Osteoblast (primary cell): ENCODE measurements at regions not wholly inside any gene's neighbourhood (a gene's known extent, or its start where the extent isn't known, plus 50 kb on each side); places are given as distances from the start of the nearest gene placed in this dataset.
A peak's percentile ranks its signal among the peaks of the same experiment; 100 is the strongest.

Source experiments
- DNase-seq: peaks from one replicate; pipeline ENCODE4 v3.0.0; 2011; ENCODE audit warnings: low spot score, mixed read lengths; ENCODE audit not compliant: insufficient read length; ENCODE audit errors: missing footprints
- H2AFZ ChIP-seq: 2 replicates; pipeline ENCODE4 v1.6.0; 2011; ENCODE audit warnings: mild to moderate bottlenecking, low read length
- H3K27ac ChIP-seq: 2 replicates; pipeline ENCODE4 v1.5.1; 2011; ENCODE audit warnings: mild to moderate bottlenecking, low read depth, low read length, moderate library complexity
- H3K27me3 ChIP-seq: 2 replicates; pipeline ENCODE4 v1.6.0; 2012; ENCODE audit warnings: mild to moderate bottlenecking, control low read depth, inconsistent platforms, low read length, moderate library complexity; ENCODE audit not compliant: insufficient read depth
- H3K36me3 ChIP-seq: 2 replicates; pipeline ENCODE4 v1.5.1; 2011; ENCODE audit warnings: mild to moderate bottlenecking, low read length, control low read depth, moderate library complexity; ENCODE audit not compliant: insufficient read depth
- H3K4me1 ChIP-seq: 2 replicates; pipeline ENCODE4 v1.5.1; 2011; ENCODE audit warnings: mild to moderate bottlenecking, low read length, control low read depth, moderate library complexity; ENCODE audit not compliant: insufficient read depth
- H3K4me2 ChIP-seq: 2 replicates; pipeline ENCODE4 v1.6.0; 2011; ENCODE audit warnings: mild to moderate bottlenecking, low read length; ENCODE audit not compliant: insufficient read depth
- H3K4me3 ChIP-seq: fragments of 200-600 bp; sonication (generic); 3 replicates; pipeline ENCODE4 v1.5.1; 2012; ENCODE audit warnings: mild to moderate bottlenecking, low read length, inconsistent platforms; ENCODE audit not compliant: insufficient read depth
- H3K79me2 ChIP-seq: 2 replicates; pipeline ENCODE4 v1.6.0; 2012; ENCODE audit warnings: mild to moderate bottlenecking, low read length, control low read depth, inconsistent platforms; ENCODE audit not compliant: insufficient read depth
- H3K9me3 ChIP-seq: 2 replicates; pipeline ENCODE4 v1.5.1; 2011; ENCODE audit warnings: low read depth, low read length, control low read depth
- H4K20me1 ChIP-seq: 2 replicates; pipeline ENCODE4 v1.6.0; 2012; ENCODE audit warnings: mild to moderate bottlenecking, low read length, control low read depth; ENCODE audit not compliant: insufficient read depth
- CTCF ChIP-seq: IDR thresholded peaks from 2 replicates; pipeline ENCODE4 v1.5.1; 2011; ENCODE audit warnings: mild to moderate bottlenecking, low read depth, low read length, moderate library complexity; ENCODE audit errors: extremely low read depth

- Histone ChIP-seq H3K27ac (no peak overlapping the region), H4K20me1 (no peaks in the 10 kb centered on the region), H3K4me1 (no peaks in the 10 kb centered on the region), H3K4me2 (no peak overlapping the region), H3K9me3 (no peaks in the 10 kb centered on the region), H3K4me3 (no peak overlapping the region), H2AFZ (no peak overlapping the region), H3K36me3 (no peaks in the 10 kb centered on the region), H3K79me2 (no peaks in the 10 kb centered on the region), H3K27me3 (no peaks in the 10 kb centered on the region)
- TF ChIP-seq CTCF, result no peak
- no peak for DNase-seq
Measured at GRCh38 chr16:9286930-9287329, 195.5 kb downstream of the HAPSTR1 start.

DNA sequence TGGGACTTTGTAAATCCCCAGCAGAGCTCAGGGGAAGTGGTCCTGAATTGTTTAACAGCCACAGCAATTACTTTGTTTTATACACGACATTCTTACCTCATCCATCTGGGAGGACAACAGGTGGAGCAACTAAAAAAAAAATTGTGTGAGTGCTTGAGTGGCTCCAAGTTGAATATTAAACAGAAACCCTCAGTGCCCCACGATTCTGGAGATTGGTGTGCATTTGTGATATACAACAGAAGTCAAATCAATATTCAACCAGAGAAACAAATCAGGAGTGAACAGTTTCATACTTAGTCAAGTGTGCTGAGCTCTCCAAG, 204.8 kb downstream of the HAPSTR1 start:
- H3K4me3 ChIP-seq, result no peak overlapping the region
- H3K27me3 ChIP-seq, result no peaks in the 10 kb centered on the region
- DNase-seq, result no peak
- no peak overlapping the region for H3K4me2 ChIP-seq
- H2AFZ ChIP-seq, result no peak overlapping the region
- no peaks in the 10 kb centered on the region for H3K4me1 ChIP-seq
- H4K20me1 ChIP-seq, result no peaks in the 10 kb centered on the region
- no peaks in the 10 kb centered on the region for H3K79me2 ChIP-seq
- no peaks in the 10 kb centered on the region for H3K36me3 ChIP-seq
- TF ChIP-seq CTCF, result no peak
- H3K27ac ChIP-seq, result no peak overlapping the region
- no peaks in the 10 kb centered on the region for H3K9me3 ChIP-seq

DNA sequence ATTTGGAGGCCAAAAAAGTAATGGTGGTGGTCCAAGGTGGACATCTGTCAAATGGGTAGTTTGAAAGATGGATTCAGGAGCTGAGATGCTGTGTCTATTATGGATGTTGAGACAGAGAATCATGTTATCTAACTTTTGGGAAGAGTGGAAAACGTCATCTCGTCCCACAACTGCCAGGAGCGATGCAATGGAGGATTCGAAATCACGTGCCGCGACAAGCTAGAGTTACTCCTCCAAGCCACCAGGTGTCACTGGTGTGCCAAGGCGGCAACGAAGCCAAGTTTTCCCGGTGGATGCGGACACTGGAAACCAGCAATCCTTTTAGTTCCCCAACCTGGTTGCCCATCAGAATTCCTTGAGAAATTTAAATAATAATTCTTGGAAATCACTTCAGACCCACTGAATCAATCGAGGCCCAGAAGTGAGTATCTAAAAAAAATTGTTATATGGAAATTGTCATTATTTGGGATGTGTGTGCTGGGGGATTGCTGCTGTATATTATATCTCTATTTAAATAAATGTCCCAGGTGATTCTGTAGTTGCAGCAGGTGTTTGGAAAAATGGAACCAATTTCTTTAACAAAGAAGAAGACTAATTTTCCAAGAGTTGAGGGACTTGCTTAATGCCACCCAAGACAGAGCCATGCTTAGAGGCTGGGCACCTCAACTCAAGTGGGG, 206.1 kb downstream of the HAPSTR1 start:
- TF ChIP-seq CTCF, result peak; percentile 16
- Histone ChIP-seq H3K27me3 (no peaks in the 10 kb centered on the region), H3K9me3 (no peaks in the 10 kb centered on the region), H3K4me3 (no peak overlapping the region), H3K27ac (no peak overlapping the region), H2AFZ (no peak overlapping the region), H4K20me1 (no peaks in the 10 kb centered on the region), H3K4me2 (no peak overlapping the region), H3K36me3 (no peaks in the 10 kb centered on the region), H3K79me2 (no peaks in the 10 kb centered on the region), H3K4me1 (no peaks in the 10 kb centered on the region)
- DNase-seq, result no peak

DNA sequence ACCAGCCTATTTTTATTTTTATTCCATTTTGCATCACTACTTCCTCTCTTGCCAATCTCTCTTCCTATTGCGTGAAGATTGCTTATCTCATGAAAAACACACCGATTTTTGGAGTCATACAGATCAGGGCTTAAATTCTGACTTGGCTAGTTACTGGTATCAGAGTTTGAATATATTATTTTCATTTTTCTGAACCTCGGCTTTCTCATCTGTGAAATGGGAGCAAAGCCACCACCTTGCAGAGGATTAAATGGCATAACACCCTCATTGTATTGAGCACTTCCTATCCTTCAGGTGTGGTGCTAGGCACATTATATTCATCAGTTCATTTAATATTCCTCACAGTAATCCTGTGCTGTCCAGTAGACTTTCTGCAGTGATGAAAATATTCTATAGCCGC, 208.8 kb downstream of the HAPSTR1 start:
- H3K36me3 ChIP-seq, result no peaks in the 10 kb centered on the region
- H3K79me2 ChIP-seq, result no peaks in the 10 kb centered on the region
- no peaks in the 10 kb centered on the region for H3K9me3 ChIP-seq
- no peaks in the 10 kb centered on the region for H3K27me3 ChIP-seq
- DNase-seq, result no peak
- no peak overlapping the region for H2AFZ ChIP-seq
- H3K4me2 ChIP-seq, result no peak overlapping the region
- TF ChIP-seq CTCF, result no peak
- no peaks in the 10 kb centered on the region for H4K20me1 ChIP-seq
- H3K27ac ChIP-seq, result no peak overlapping the region
- H3K4me3 ChIP-seq, result no peak overlapping the region
- H3K4me1 ChIP-seq, result no peaks in the 10 kb centered on the region
